Suprapubic skin (tissue), 4 donors: ENCODE measurements at regions not wholly inside any gene's neighbourhood (a gene's known extent, or its start where the extent isn't known, plus 50 kb on each side); places are given as distances from the start of the nearest gene placed in this dataset.

Experiments
- EP300 ChIP-seq: sonication (generic); formaldehyde crosslinking; IDR thresholded peaks from one replicate; pipeline ENCODE4 v1.6.1; 2017; ENCODE audit warnings: antibody characterized with exemption
- POLR2A ChIP-seq, 2 donors: fragments of 450-650 bp; IDR thresholded peaks; one replicate each; pipeline ENCODE4 v1.6.1; 2017; ENCODE audit warnings: antibody characterized with exemption in 2 of 2, mild to moderate bottlenecking in 2 of 2, moderate library complexity in 2 of 2
- POLR2AphosphoS5 ChIP-seq, 3 donors: sonication (generic); formaldehyde crosslinking; IDR thresholded peaks; one replicate each; pipeline ENCODE4 v1.6.1; 2017; ENCODE audit warnings: antibody characterized with exemption in 3 of 3
- TF ChIP-seq, protein P1 (sequence below), 2 donors: fragments of 200-600 bp in 1 of 2; fragments of 450-650 bp in 1 of 2; sonication (generic) in 1 of 2; IDR thresholded peaks; one replicate each; pipeline ENCODE4 v1.5.1; 2016 to 2019; ENCODE audit warnings: antibody characterized with exemption in 2 of 2, mild to moderate bottlenecking in 1 of 2, moderate library complexity in 1 of 2

DNA sequence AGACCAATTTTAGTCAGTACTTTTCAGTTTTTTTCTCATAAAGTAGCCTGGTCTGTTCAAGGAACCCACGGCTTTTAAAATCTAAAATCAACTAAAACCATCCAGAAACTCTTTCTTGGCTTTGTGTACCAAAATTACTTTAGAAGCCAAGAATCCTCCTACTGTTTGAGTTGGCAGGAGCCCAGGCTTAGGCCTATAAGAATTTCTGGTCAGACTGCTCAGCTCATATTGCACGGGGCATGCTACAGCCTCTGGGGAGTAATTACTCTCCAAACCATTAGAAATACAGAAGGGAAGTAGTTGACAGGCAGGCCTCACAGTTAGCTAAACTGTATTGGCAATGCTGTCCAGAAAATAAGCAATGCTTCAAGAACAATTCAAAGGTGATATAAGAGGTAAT lies 1862.9 kb upstream of the RAG2 start:
- TF ChIP-seq, protein P1, sequence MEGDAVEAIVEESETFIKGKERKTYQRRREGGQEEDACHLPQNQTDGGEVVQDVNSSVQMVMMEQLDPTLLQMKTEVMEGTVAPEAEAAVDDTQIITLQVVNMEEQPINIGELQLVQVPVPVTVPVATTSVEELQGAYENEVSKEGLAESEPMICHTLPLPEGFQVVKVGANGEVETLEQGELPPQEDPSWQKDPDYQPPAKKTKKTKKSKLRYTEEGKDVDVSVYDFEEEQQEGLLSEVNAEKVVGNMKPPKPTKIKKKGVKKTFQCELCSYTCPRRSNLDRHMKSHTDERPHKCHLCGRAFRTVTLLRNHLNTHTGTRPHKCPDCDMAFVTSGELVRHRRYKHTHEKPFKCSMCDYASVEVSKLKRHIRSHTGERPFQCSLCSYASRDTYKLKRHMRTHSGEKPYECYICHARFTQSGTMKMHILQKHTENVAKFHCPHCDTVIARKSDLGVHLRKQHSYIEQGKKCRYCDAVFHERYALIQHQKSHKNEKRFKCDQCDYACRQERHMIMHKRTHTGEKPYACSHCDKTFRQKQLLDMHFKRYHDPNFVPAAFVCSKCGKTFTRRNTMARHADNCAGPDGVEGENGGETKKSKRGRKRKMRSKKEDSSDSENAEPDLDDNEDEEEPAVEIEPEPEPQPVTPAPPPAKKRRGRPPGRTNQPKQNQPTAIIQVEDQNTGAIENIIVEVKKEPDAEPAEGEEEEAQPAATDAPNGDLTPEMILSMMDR (IDR thresholded peaks at IDR 0.05), result no peak
- TF ChIP-seq POLR2A (IDR thresholded peaks at IDR 0.05) (no peak), POLR2AphosphoS5 (IDR thresholded peaks at IDR 0.05) (no peak), EP300 (no peak)
